ENCODE measurements at regions not wholly inside any gene's neighbourhood (a gene's known extent, or its start where the extent isn't known, plus 50 kb on each side); places are given as distances from the start of the nearest gene placed in this dataset.

DNA sequence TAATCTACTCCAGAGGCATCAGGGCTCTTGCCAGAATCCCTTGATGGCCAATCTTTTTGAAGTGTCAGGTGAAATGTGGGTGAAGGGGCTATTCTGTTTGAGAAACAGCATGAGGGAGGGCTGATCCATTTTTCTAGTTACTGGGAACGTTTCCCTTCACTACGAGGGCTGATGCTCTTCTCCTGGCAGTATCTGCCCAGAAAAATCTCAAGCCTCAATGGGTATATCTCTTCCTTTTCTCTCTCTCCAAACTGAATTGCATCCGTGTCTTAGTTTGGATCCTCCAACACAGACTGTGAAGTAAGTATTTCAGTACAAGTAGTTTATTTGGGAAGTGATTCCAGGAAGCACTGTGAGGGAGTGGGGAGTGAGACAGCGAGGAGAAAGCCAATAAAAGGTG lies 113.0 kb upstream of the NAV2 start:
- 63% methylated on average over 3 of the region's 4 CpGs for WGBS (ENCODE audit: insufficient coverage)
- ATAC-seq (replicated peaks in 1 of 4) (no peak), DNase-seq (no peak)
- H3K36me3 Mint-ChIP-seq: no peaks in the 10 kb centered on the region
- no peaks in the 10 kb centered on the region for H3K4me1 ChIP-seq (ENCODE audit: control insufficient read depth in 1 of 2, extremely low read depth in 1 of 2, insufficient read depth in 2 of 2, low read length in 2 of 2)
- no peaks in the 10 kb centered on the region for H3K36me3 ChIP-seq (ENCODE audit: control insufficient read depth in 2 of 2, extremely low read depth in 1 of 2, insufficient read depth in 1 of 2, low read length in 1 of 2)
- no peak overlapping the region for H3K27ac ChIP-seq (ENCODE audit: low read length)
- H3K4me3 ChIP-seq (ENCODE audit: control insufficient read depth in 1 of 2, extremely low read depth in 1 of 2, low read length in 1 of 2): no peak overlapping the region
- ChIA-PET CTCF (no interaction called here), POLR2A (no interaction called here)
- H3K9me3 Mint-ChIP-seq: peaks cover 0 to 13% (median 7%) of the 10 kb centered on the region in 3 donors
- H3K4me1 Mint-ChIP-seq: no peaks in the 10 kb centered on the region
- no peak overlapping the region for H3K4me3 Mint-ChIP-seq
- peaks cover 0 to 17% of the 10 kb centered on the region in 2 experiments for H3K27me3 ChIP-seq (replicated peaks in 1 of 2; ENCODE audit: control insufficient read depth in 2 of 2, extremely low read depth in 1 of 2, insufficient read depth in 2 of 2, low read length in 1 of 2)
- H3K27me3 Mint-ChIP-seq: peaks cover 18 to 35% of the 10 kb centered on the region in 2 donors
- H3K9me3 ChIP-seq: no peaks in the 10 kb centered on the region
- H3K27ac Mint-ChIP-seq: no peak overlapping the region

DNA sequence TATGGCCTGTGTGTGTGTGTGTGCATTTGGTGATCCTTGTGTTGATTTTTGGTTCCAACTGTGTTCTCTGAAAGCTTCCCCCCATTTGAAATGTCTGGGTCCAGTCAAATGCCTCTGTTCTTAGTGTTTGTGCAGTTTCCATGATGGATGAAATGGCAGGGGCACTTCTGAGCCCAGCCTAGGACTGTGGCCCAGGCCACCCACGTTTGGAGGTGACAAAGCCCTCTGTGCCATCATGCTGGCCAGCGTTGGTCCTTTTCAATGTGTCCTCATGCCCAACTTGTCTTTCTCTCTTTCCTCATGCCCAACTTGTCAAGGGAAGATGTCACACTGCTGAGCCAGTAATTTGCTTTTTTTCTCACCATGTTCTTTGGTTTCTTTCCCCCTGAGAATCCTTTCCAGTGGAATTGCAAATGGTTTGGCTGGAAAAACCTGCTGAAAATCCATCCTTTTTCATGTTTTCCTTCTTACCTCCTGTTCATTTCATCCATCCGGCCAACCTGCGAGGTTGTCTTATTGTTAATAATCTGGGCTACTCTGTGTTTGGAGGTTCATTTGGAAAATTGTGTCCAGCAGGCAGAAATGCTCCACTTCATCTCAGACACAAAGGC lies 113.7 kb upstream of the NAV2 start:
- H3K27ac Mint-ChIP-seq: no peak overlapping the region
- H3K9me3 ChIP-seq: no peaks in the 10 kb centered on the region
- no peak overlapping the region for H3K27ac ChIP-seq (ENCODE audit: low read length)
- H3K36me3 Mint-ChIP-seq: no peaks in the 10 kb centered on the region
- DNase-seq (no peak), ATAC-seq (replicated peaks in 1 of 4) (no peak)
- no peaks in the 10 kb centered on the region for H3K36me3 ChIP-seq (ENCODE audit: control insufficient read depth in 2 of 2, extremely low read depth in 1 of 2, insufficient read depth in 1 of 2, low read length in 1 of 2)
- POLR2A ChIA-PET: no interaction called here
- CTCF ChIA-PET: no interaction called here
- H3K9me3 Mint-ChIP-seq: peaks cover 0 to 7% (median 2%) of the 10 kb centered on the region in 3 donors
- no peaks in the 10 kb centered on the region for H3K4me1 ChIP-seq (ENCODE audit: control insufficient read depth in 1 of 2, extremely low read depth in 1 of 2, insufficient read depth in 2 of 2, low read length in 2 of 2)
- peaks cover 14 to 34% of the 10 kb centered on the region in 2 donors for H3K27me3 Mint-ChIP-seq
- peaks cover 0 to 17% of the 10 kb centered on the region in 2 experiments for H3K27me3 ChIP-seq (replicated peaks in 1 of 2; ENCODE audit: control insufficient read depth in 2 of 2, extremely low read depth in 1 of 2, insufficient read depth in 2 of 2, low read length in 1 of 2)
- H3K4me3 Mint-ChIP-seq: no peak overlapping the region
- H3K4me3 ChIP-seq (ENCODE audit: control insufficient read depth in 1 of 2, extremely low read depth in 1 of 2, low read length in 1 of 2): no peak overlapping the region
- WGBS (ENCODE audit: insufficient coverage): 46% methylated on average over 2 of the region's 4 CpGs
- H3K4me1 Mint-ChIP-seq: no peaks in the 10 kb centered on the region

DNA sequence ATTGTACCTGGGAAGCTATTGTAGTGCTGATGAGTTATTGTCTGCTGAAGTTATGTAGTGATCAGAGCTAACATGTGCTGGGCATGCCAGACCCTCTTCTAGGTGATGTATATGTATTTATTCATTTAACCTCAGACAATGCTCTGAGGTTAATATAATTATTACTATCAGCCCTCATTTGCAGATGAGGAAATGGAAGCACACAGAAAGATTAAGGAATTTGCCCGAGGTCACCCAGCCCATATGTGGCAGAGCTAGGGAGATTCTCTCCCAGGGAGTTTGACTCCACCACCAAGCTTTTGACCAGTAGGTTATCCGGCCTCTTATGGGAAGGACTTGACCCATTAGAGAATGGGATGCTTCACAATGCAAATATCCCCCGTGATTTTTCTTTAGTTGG lies 114.2 kb upstream of the NAV2 start:
- CTCF ChIA-PET: no interaction called here
- WGBS (ENCODE audit: insufficient coverage): 100% methylated on average over 2 of the region's 3 CpGs
- Mint-ChIP-seq H3K4me3 (no peak overlapping the region), H3K27ac (no peak overlapping the region), H3K27me3 (peaks cover 14 to 35% of the 10 kb centered on the region in 2 donors), H3K9me3 (peaks cover 0 to 3% (median 0%) of the 10 kb centered on the region in 3 donors), H3K36me3 (no peaks in the 10 kb centered on the region), H3K4me1 (no peaks in the 10 kb centered on the region)
- H3K27me3 ChIP-seq (replicated peaks in 1 of 2; ENCODE audit: control insufficient read depth in 2 of 2, extremely low read depth in 1 of 2, insufficient read depth in 2 of 2, low read length in 1 of 2): peaks cover 0 to 14% of the 10 kb centered on the region in 2 experiments
- H3K4me1 ChIP-seq (ENCODE audit: control insufficient read depth in 1 of 2, extremely low read depth in 1 of 2, insufficient read depth in 2 of 2, low read length in 2 of 2): no peaks in the 10 kb centered on the region
- no peak for ATAC-seq (replicated peaks in 1 of 4)
- H3K4me3 ChIP-seq (ENCODE audit: control insufficient read depth in 1 of 2, extremely low read depth in 1 of 2, low read length in 1 of 2): no peak overlapping the region
- H3K27ac ChIP-seq (ENCODE audit: low read length): no peak overlapping the region
- H3K9me3 ChIP-seq: no peaks in the 10 kb centered on the region
- DNase-seq: no peak
- no peaks in the 10 kb centered on the region for H3K36me3 ChIP-seq (ENCODE audit: control insufficient read depth in 2 of 2, extremely low read depth in 1 of 2, insufficient read depth in 1 of 2, low read length in 1 of 2)
- POLR2A ChIA-PET: no interaction called here

DNA sequence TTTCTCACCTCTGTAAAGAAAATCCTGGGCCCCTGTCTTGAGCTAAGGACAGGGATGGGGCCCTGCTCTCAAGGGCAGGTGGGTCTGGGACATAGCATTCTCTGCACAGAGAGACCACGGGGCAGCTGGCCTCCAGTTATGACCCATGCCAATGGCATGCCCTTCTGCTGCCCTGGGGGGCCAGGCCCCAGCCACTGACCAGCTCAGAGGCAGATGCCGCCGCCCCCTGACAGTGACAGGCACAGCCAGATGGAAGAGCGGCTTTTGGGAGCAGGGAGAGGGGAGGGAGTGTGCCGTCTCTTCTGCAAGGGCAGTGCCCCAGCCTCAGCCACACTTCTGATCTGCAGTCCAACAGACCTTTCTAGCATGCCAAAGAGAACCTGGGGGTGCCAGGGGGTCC lies 114.8 kb upstream of the NAV2 start:
- Histone ChIP-seq H3K27ac (ENCODE audit: low read length) (no peak overlapping the region), H3K4me3 (ENCODE audit: control insufficient read depth in 1 of 2, extremely low read depth in 1 of 2, low read length in 1 of 2) (no peak overlapping the region), H3K9me3 (no peaks in the 10 kb centered on the region), H3K36me3 (ENCODE audit: control insufficient read depth in 2 of 2, extremely low read depth in 1 of 2, insufficient read depth in 1 of 2, low read length in 1 of 2) (no peaks in the 10 kb centered on the region), H3K27me3 (replicated peaks in 1 of 2; ENCODE audit: control insufficient read depth in 2 of 2, extremely low read depth in 1 of 2, insufficient read depth in 2 of 2, low read length in 1 of 2) (peaks cover 0 to 14% of the 10 kb centered on the region in 2 experiments), H3K4me1 (ENCODE audit: control insufficient read depth in 1 of 2, extremely low read depth in 1 of 2, insufficient read depth in 2 of 2, low read length in 2 of 2) (no peaks in the 10 kb centered on the region)
- WGBS (ENCODE audit: insufficient coverage): 78% methylated on average over 3 of the region's 5 CpGs
- DNase-seq (no peak), ATAC-seq (replicated peaks in 1 of 4) (no peak)
- Mint-ChIP-seq H3K4me1 (no peaks in the 10 kb centered on the region), H3K36me3 (no peaks in the 10 kb centered on the region), H3K27ac (no peak overlapping the region), H3K9me3 (peaks cover 0 to 2% (median 0%) of the 10 kb centered on the region in 3 donors), H3K4me3 (no peak overlapping the region), H3K27me3 (peaks cover 11 to 35% of the 10 kb centered on the region in 2 donors)
- POLR2A ChIA-PET: no interaction called here
- CTCF ChIA-PET: no interaction called here

DNA sequence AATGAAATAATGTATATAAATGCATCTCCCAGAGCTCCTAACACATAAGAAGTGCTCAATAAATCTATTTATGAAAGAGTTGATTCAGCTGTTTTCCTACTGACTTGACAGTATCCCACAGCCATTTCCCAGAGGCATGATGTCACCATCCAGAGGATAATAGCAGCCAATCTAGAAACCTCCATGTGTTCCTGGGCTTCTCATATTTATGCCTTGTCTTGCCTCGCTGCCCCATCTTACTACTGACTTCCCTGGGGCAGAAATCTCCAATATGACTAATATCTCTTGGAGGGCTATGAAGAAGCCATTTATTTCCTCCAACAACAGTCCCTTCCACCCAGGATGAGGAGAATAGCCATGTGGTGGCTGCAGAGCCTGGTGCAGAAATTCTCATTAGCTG lies 115.4 kb upstream of the NAV2 start:
- Mint-ChIP-seq H3K9me3 (no peaks in the 10 kb centered on the region), H3K27ac (no peak overlapping the region), H3K27me3 (peaks cover 6 to 36% of the 10 kb centered on the region in 2 donors), H3K4me1 (no peaks in the 10 kb centered on the region), H3K36me3 (no peaks in the 10 kb centered on the region), H3K4me3 (no peak overlapping the region)
- H3K27ac ChIP-seq (ENCODE audit: low read length): no peak overlapping the region
- no peaks in the 10 kb centered on the region for H3K36me3 ChIP-seq (ENCODE audit: control insufficient read depth in 2 of 2, extremely low read depth in 1 of 2, insufficient read depth in 1 of 2, low read length in 1 of 2)
- ChIA-PET POLR2A (no interaction called here), CTCF (no interaction called here)
- no peaks in the 10 kb centered on the region for H3K9me3 ChIP-seq
- H3K27me3 ChIP-seq (replicated peaks in 1 of 2; ENCODE audit: control insufficient read depth in 2 of 2, extremely low read depth in 1 of 2, insufficient read depth in 2 of 2, low read length in 1 of 2): peaks cover 0 to 11% of the 10 kb centered on the region in 2 experiments
- no peaks in the 10 kb centered on the region for H3K4me1 ChIP-seq (ENCODE audit: control insufficient read depth in 1 of 2, extremely low read depth in 1 of 2, insufficient read depth in 2 of 2, low read length in 2 of 2)
- DNase-seq: no peak
- no CpG with 5 or more reads among the region's 1 CpG for WGBS (ENCODE audit: insufficient coverage)
- ATAC-seq (replicated peaks in 1 of 4): no peak
- H3K4me3 ChIP-seq (ENCODE audit: control insufficient read depth in 1 of 2, extremely low read depth in 1 of 2, low read length in 1 of 2): no peak overlapping the region

DNA sequence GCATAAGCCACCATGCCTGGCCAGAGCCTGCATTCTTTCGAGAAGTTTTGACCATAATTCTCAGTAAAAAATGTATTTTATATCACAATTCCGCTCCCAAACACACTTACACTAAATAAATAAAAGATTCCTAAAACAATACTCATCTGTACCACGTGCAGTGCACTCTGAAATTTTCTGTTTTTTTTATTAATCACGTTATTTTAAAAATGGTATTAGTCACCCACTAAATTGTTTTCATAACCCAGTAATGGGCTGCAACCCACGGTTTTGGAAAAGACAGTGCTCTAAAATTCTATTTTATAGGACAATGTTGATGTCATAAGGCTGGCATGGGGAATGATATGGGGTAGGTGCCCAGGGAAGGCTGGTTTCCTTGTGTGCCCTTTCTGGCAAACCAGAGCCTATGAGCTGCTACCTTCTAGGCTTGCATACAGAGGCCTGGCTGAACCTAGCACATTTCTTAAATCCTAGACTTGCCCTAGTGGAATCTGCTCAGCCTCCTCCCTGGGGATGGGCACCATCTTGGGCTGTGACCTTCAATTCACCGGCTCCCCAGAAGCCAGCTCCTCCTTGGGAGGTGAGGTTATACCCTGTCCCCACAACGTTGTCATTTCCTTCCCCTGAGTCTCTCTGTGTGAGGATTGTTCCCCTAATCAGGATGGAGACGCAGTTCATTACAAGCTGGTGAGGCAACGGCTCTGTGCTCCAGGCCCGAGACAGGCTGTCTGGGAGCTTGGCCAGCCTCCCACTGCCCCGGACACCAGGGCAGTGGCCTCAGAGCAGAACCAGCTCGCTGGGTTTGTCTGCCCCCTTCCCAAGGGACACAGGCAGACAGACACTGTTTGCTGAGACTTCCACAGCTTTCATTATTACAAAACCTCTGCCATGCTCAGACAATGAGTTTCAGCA lies 116.5 kb upstream of the NAV2 start:
- Mint-ChIP-seq H3K4me1 (no peaks in the 10 kb centered on the region), H3K9me3 (no peaks in the 10 kb centered on the region), H3K27me3 (peaks cover 8 to 36% of the 10 kb centered on the region in 2 donors), H3K4me3 (no peak overlapping the region), H3K27ac (no peak overlapping the region), H3K36me3 (no peaks in the 10 kb centered on the region)
- ATAC-seq (replicated peaks in 1 of 4) (no peak), DNase-seq (no peak)
- 60% methylated on average over 5 of the region's 12 CpGs for WGBS (ENCODE audit: insufficient coverage)
- H3K9me3 ChIP-seq: no peaks in the 10 kb centered on the region
- H3K4me3 ChIP-seq (ENCODE audit: control insufficient read depth in 1 of 2, extremely low read depth in 1 of 2, low read length in 1 of 2): no peak overlapping the region
- no peaks in the 10 kb centered on the region for H3K36me3 ChIP-seq (ENCODE audit: control insufficient read depth in 2 of 2, extremely low read depth in 1 of 2, insufficient read depth in 1 of 2, low read length in 1 of 2)
- no peaks in the 10 kb centered on the region for H3K4me1 ChIP-seq (ENCODE audit: control insufficient read depth in 1 of 2, extremely low read depth in 1 of 2, insufficient read depth in 2 of 2, low read length in 2 of 2)
- H3K27me3 ChIP-seq (replicated peaks in 1 of 2; ENCODE audit: control insufficient read depth in 2 of 2, extremely low read depth in 1 of 2, insufficient read depth in 2 of 2, low read length in 1 of 2): peaks cover 0 to 11% of the 10 kb centered on the region in 2 experiments
- ChIA-PET POLR2A (no interaction called here), CTCF (no interaction called here)
- H3K27ac ChIP-seq (ENCODE audit: low read length): no peak overlapping the region
